H9 (cell line): ENCODE measurements at regions not wholly inside any gene's neighbourhood (a gene's known extent, or its start where the extent isn't known, plus 50 kb on each side); places are given as distances from the start of the nearest gene placed in this dataset.

Experiments
- DNase-seq: peaks from one replicate; pipeline ENCODE4 v3.0.0-alpha.2; 2017
- H2AFZ ChIP-seq: one replicate; pipeline ENCODE4 v1.6.1; 2013; ENCODE audit warnings: mild to moderate bottlenecking, low read length, control low read depth, moderate library complexity
- H2AK5ac ChIP-seq: 2 replicates; pipeline ENCODE4 v1.6.1; 2013; ENCODE audit warnings: low read length, control low read depth, mixed read lengths; ENCODE audit not compliant: insufficient read length
- H2BK120ac ChIP-seq: one replicate; pipeline ENCODE4 v1.6.1; 2013; ENCODE audit warnings: low read depth, mild to moderate bottlenecking, low read length, control low read depth, inconsistent platforms; ENCODE audit not compliant: poor library complexity, severe bottlenecking
- H2BK12ac ChIP-seq: 2 replicates; pipeline ENCODE4 v1.6.1; 2013; ENCODE audit warnings: low read length, control low read depth, mixed read lengths, low read depth; ENCODE audit not compliant: insufficient read length
- H2BK15ac ChIP-seq: 2 replicates; pipeline ENCODE4 v1.6.1; 2013; ENCODE audit warnings: low read depth, low read length, control low read depth
- H2BK20ac ChIP-seq: one replicate; pipeline ENCODE4 v1.6.1; 2013; ENCODE audit warnings: low read depth, mild to moderate bottlenecking, low read length, control low read depth, inconsistent platforms; ENCODE audit not compliant: poor library complexity, severe bottlenecking
- H2BK5ac ChIP-seq: 2 replicates; pipeline ENCODE4 v1.6.1; 2013; ENCODE audit warnings: low read length, control low read depth, mixed read lengths; ENCODE audit not compliant: insufficient read length
- H3K14ac ChIP-seq: 2 replicates; pipeline ENCODE4 v1.6.1; 2013; ENCODE audit warnings: low read length, control low read depth; ENCODE audit not compliant: insufficient read depth
- H3K18ac ChIP-seq: 2 replicates; pipeline ENCODE4 v1.6.1; 2013; ENCODE audit warnings: low read depth, mild to moderate bottlenecking, mixed read lengths, low read length, control low read depth; ENCODE audit not compliant: insufficient read length
- H3K23ac ChIP-seq: 2 replicates; pipeline ENCODE4 v1.6.1; 2013; ENCODE audit warnings: low read length, control low read depth, mixed read lengths, low read depth; ENCODE audit not compliant: insufficient read length
- H3K23me2 ChIP-seq: 2 replicates; pipeline ENCODE4 v1.6.1; 2013; ENCODE audit warnings: low read depth, mild to moderate bottlenecking, mixed read lengths, low read length, control low read depth; ENCODE audit not compliant: insufficient read length, poor library complexity, severe bottlenecking
- H3K27ac ChIP-seq: 2 replicates; pipeline ENCODE4 v1.5.1; 2013; ENCODE audit warnings: low read length, control low read depth, mixed read lengths, low read depth; ENCODE audit not compliant: insufficient read length
- H3K27me3 ChIP-seq: 2 replicates; pipeline ENCODE4 v1.6.1; 2013; ENCODE audit warnings: low read length, control low read depth, inconsistent platforms; ENCODE audit not compliant: insufficient read depth
- H3K4ac ChIP-seq: 2 replicates; pipeline ENCODE4 v1.6.1; 2013; ENCODE audit warnings: low read depth, mild to moderate bottlenecking, control low read depth, inconsistent platforms, low read length, moderate library complexity
- H3K4me1 ChIP-seq: 2 replicates; pipeline ENCODE4 v1.6.1; 2013; ENCODE audit warnings: low read length, control low read depth, inconsistent platforms; ENCODE audit not compliant: insufficient read depth
- H3K4me2 ChIP-seq: 2 replicates; pipeline ENCODE4 v1.6.1; 2013; ENCODE audit warnings: low read length, control low read depth, mixed read lengths; ENCODE audit not compliant: insufficient read length, insufficient read depth
- H3K56ac ChIP-seq: 2 replicates; pipeline ENCODE4 v1.6.1; 2013; ENCODE audit warnings: low read depth, mild to moderate bottlenecking, mixed read lengths, low read length, control low read depth; ENCODE audit not compliant: insufficient read length
- H3K79me1 ChIP-seq: 2 replicates; pipeline ENCODE4 v1.6.1; 2013; ENCODE audit warnings: low read depth, mild to moderate bottlenecking, moderate library complexity, low read length, control low read depth, inconsistent platforms; ENCODE audit not compliant: insufficient read depth, poor library complexity, severe bottlenecking
- H3K79me2 ChIP-seq: 2 replicates; pipeline ENCODE4 v1.6.1; 2013; ENCODE audit warnings: low read length, control low read depth, inconsistent platforms; ENCODE audit not compliant: insufficient read depth
- H3K9ac ChIP-seq: 2 replicates; pipeline ENCODE4 v1.6.1; 2013; ENCODE audit warnings: low read length, control low read depth, mixed read lengths; ENCODE audit not compliant: insufficient read length; ENCODE audit errors: extremely low read depth
- H3K9me3 ChIP-seq: one replicate; pipeline ENCODE4 v1.6.1; 2013; ENCODE audit warnings: low read depth, low read length, inconsistent platforms; ENCODE audit not compliant: control insufficient read depth
- H3T11ph ChIP-seq: one replicate; pipeline ENCODE4 v1.6.1; 2013; ENCODE audit warnings: mild to moderate bottlenecking, low read length, control low read depth, inconsistent platforms
- H4K20me1 ChIP-seq: one replicate; pipeline ENCODE4 v1.6.1; 2013; ENCODE audit not compliant: control insufficient read depth, insufficient read length, insufficient read depth
- H4K5ac ChIP-seq: 2 replicates; pipeline ENCODE4 v1.6.1; 2013; ENCODE audit warnings: low read depth, mild to moderate bottlenecking, mixed read lengths, low read length, control low read depth; ENCODE audit not compliant: insufficient read length
- H4K8ac ChIP-seq: replicated peaks from 2 replicates; pipeline ENCODE4 v1.6.1; 2013; ENCODE audit warnings: low read length, control low read depth, mixed read lengths, low read depth; ENCODE audit not compliant: insufficient read length
- H4K91ac ChIP-seq: 2 replicates; pipeline ENCODE4 v1.6.1; 2013; ENCODE audit warnings: low read depth, mild to moderate bottlenecking, moderate library complexity, mixed read lengths, low read length, control low read depth; ENCODE audit not compliant: insufficient read length
- H3K27ac Mint-ChIP-seq, 3 experiments: 2 replicates in 2 of 3; 3 replicates in 1 of 3; pipeline ENCODE4 v1.8.0; 2020 to 2021; ENCODE audit warnings: mixed read lengths in 3 of 3, mild to moderate bottlenecking in 1 of 3, moderate library complexity in 1 of 3
- H3K27me3 Mint-ChIP-seq: 2 replicates; pipeline ENCODE4 v1.8.0; 2021; ENCODE audit warnings: low read depth, mild to moderate bottlenecking, moderate library complexity, mixed read lengths
- H3K36me3 Mint-ChIP-seq, 3 experiments: 2 replicates in 2 of 3; 3 replicates in 1 of 3; pipeline ENCODE4 v1.8.0; 2020 to 2021; ENCODE audit warnings: low read depth in 3 of 3, mixed read lengths in 3 of 3; ENCODE audit not compliant: insufficient read depth in 1 of 3
- H3K4me1 Mint-ChIP-seq, 2 experiments: 2 replicates each; pipeline ENCODE4 v1.8.0; 2020; ENCODE audit warnings: mixed read lengths in 2 of 2
- H3K4me3 Mint-ChIP-seq, 2 experiments: 2 replicates in 1 of 2; 3 replicates in 1 of 2; pipeline ENCODE4 v1.8.0; 2020 to 2021; ENCODE audit warnings: mild to moderate bottlenecking in 2 of 2, mixed read lengths in 2 of 2, moderate library complexity in 1 of 2
- H3K9me3 Mint-ChIP-seq, 2 experiments: 2 replicates in 1 of 2; 3 replicates in 1 of 2; pipeline ENCODE4 v1.8.0; 2020; ENCODE audit warnings: mild to moderate bottlenecking in 2 of 2, mixed read lengths in 2 of 2, moderate library complexity in 1 of 2
- WGBS: extraction: QIAGEN DNeasy Blood & Tissue Kit; methylation state at CpG from one replicate; pipeline ENCODE4 v1.1.7; 2013; ENCODE audit warnings: missing lambda C conversion rate, low lambda C conversion rate, mixed read lengths; ENCODE audit not compliant: insufficient read length; ENCODE audit errors: extremely low coverage; 5-methylcytosine and 5-hydroxymethylcytosine counted together
- TF ChIP-seq, protein P1 (sequence below): fragments of 200-600 bp; sonication (generic); conservative IDR thresholded peaks from 3 replicates; pipeline ENCODE4 v1.8.0; 2021; ENCODE audit warnings: antibody characterized with exemption, mild to moderate bottlenecking

DNA sequence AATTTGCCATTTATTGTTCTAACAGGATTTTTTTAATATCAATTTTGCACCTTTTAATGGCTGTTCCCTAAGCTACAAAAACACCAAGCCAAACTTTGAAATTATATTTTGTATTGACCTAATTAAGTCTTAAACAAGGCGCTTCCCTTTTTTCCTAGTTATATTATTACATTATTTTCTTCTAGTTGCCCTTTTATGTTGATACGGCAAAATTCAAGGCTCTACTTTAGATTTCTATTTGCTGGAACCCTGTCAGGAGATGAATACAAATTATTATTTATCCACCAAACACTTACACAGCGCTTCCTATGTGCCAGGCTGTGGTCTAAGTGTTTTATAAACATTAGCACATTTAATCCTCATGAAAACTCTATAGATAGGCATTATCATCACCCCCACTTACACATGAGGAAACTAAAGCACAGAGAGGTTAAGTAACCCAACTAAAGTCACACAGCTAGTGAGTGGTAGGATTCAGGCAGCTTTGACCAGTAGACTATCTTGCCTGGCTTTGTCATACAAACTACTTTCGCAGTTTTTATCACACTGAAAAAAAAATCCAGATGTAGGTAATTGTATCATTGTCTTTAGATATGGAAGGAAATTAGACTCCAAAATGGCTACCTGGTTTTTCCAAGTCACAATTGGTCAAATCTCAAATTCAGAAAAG is 456.5 kb downstream of the STK39 start:
- H3K4me3 Mint-ChIP-seq = no peak overlapping the region
- TF ChIP-seq, protein P1, sequence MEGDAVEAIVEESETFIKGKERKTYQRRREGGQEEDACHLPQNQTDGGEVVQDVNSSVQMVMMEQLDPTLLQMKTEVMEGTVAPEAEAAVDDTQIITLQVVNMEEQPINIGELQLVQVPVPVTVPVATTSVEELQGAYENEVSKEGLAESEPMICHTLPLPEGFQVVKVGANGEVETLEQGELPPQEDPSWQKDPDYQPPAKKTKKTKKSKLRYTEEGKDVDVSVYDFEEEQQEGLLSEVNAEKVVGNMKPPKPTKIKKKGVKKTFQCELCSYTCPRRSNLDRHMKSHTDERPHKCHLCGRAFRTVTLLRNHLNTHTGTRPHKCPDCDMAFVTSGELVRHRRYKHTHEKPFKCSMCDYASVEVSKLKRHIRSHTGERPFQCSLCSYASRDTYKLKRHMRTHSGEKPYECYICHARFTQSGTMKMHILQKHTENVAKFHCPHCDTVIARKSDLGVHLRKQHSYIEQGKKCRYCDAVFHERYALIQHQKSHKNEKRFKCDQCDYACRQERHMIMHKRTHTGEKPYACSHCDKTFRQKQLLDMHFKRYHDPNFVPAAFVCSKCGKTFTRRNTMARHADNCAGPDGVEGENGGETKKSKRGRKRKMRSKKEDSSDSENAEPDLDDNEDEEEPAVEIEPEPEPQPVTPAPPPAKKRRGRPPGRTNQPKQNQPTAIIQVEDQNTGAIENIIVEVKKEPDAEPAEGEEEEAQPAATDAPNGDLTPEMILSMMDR = no peak
- Histone ChIP-seq H3K14ac (no peak overlapping the region), H3K23ac (no peak overlapping the region), H3T11ph (no peak overlapping the region), H4K91ac (no peak overlapping the region), H3K4ac (no peak overlapping the region), H3K9me3 (no peaks in the 10 kb centered on the region), H3K27me3 (no peaks in the 10 kb centered on the region), H4K20me1 (no peaks in the 10 kb centered on the region), H3K9ac (no peak overlapping the region), H3K79me2 (no peaks in the 10 kb centered on the region), H3K18ac (no peak overlapping the region), H3K23me2 (no peaks in the 10 kb centered on the region), H2BK12ac (no peak overlapping the region), H3K27ac (no peak overlapping the region), H2AFZ (no peak overlapping the region), H2BK20ac (no peak overlapping the region), H2BK15ac (no peak overlapping the region), H2BK120ac (no peak overlapping the region), H3K4me2 (no peak overlapping the region), H2BK5ac (no peak overlapping the region), H3K4me1 (peaks cover 10% of the 10 kb centered on the region), H2AK5ac (no peak overlapping the region), H4K5ac (no peak overlapping the region), H3K56ac (no peak overlapping the region), H4K8ac (no peak overlapping the region), H3K79me1 (no peaks in the 10 kb centered on the region)
- peaks cover 37 to 49% of the 10 kb centered on the region in 2 experiments for H3K4me1 Mint-ChIP-seq
- H3K36me3 Mint-ChIP-seq = peaks cover 0 to 6% (median 2%) of the 10 kb centered on the region in 3 experiments; a peak in 2 of 7 replicates
- no CpG with 5 or more reads among the region's 4 CpGs for WGBS
- H3K27ac Mint-ChIP-seq = no peak overlapping the region
- DNase-seq = no peak
- H3K9me3 Mint-ChIP-seq = no peaks in the 10 kb centered on the region
- H3K27me3 Mint-ChIP-seq = no peaks in the 10 kb centered on the region
